Smooth muscle cell (in vitro differentiated cells): ENCODE measurements at regions not wholly inside any gene's neighbourhood (a gene's known extent, or its start where the extent isn't known, plus 50 kb on each side); places are given as distances from the start of the nearest gene placed in this dataset.
"Not testable (repeated sequence)": the region's sequence is repeated elsewhere in the genome, so short reads cannot be mapped to it uniquely, and the experiment has no call there.

Experiments used
- DNase-seq: peaks from one replicate; lab custom pipeline; 2025; ENCODE audit not compliant: unreplicated experiment; lab: John Stamatoyannopoulos, UW
- H2AFZ ChIP-seq: fragments of 200-600 bp; sonication (generic); 2 replicates; pipeline ENCODE4 v1.6.0; 2016; ENCODE audit warnings: antibody characterized with exemption, low read depth, mild to moderate bottlenecking
- H3F3A ChIP-seq: fragments of 200-600 bp; sonication (generic); 2 replicates; pipeline ENCODE4 v1.6.0; 2017; ENCODE audit warnings: antibody characterized with exemption, low read depth
- H3K27ac ChIP-seq: fragments of 200-600 bp; sonication (generic); 2 replicates; pipeline ENCODE4 v1.5.1; 2016; ENCODE audit warnings: low read depth, mild to moderate bottlenecking
- H3K27me3 ChIP-seq: fragments of 200-600 bp; sonication (generic); 2 replicates; pipeline ENCODE4 v1.6.1; 2016; ENCODE audit warnings: low read depth, mild to moderate bottlenecking
- H3K36me3 ChIP-seq: fragments of 200-600 bp; sonication (generic); 2 replicates; pipeline ENCODE4 v1.5.1; 2016; ENCODE audit warnings: low read depth
- H3K4me1 ChIP-seq: fragments of 200-600 bp; sonication (generic); 2 replicates; pipeline ENCODE4 v1.5.1; 2016; ENCODE audit warnings: low read depth
- H3K4me2 ChIP-seq: fragments of 200-600 bp; sonication (generic); 2 replicates; pipeline ENCODE4 v1.6.0; 2016; ENCODE audit warnings: mild to moderate bottlenecking
- H3K4me3 ChIP-seq: fragments of 200-600 bp; sonication (generic); 2 replicates; pipeline ENCODE4 v1.5.1; 2016; ENCODE audit warnings: mild to moderate bottlenecking
- H3K79me2 ChIP-seq: fragments of 200-600 bp; sonication (generic); 2 replicates; pipeline ENCODE4 v1.6.0; 2016; ENCODE audit warnings: low read depth, mild to moderate bottlenecking
- H3K9ac ChIP-seq: fragments of 200-600 bp; sonication (generic); 2 replicates; pipeline ENCODE4 v1.6.0; 2016; ENCODE audit warnings: low read depth
- H3K9me3 ChIP-seq: fragments of 200-600 bp; sonication (generic); replicated peaks from 2 replicates; pipeline ENCODE4 v1.5.1; 2016; ENCODE audit warnings: low read depth
- H4K20me1 ChIP-seq: fragments of 200-600 bp; sonication (generic); 2 replicates; pipeline ENCODE4 v1.6.0; 2016; ENCODE audit warnings: low read depth
- WGBS: methylation state at CpG from one replicate; pipeline ENCODE4 v1.1.7; 2016; ENCODE audit warnings: low lambda C conversion rate; 5-methylcytosine and 5-hydroxymethylcytosine counted together
- TF ChIP-seq, protein P1 (sequence below): fragments of 200-600 bp; sonication (generic); IDR thresholded peaks from 2 replicates; pipeline ENCODE4 v1.5.1; 2017; ENCODE audit warnings: borderline replicate concordance, mild to moderate bottlenecking, antibody characterized with exemption; ENCODE audit not compliant: insufficient read depth, poor library complexity, severe bottlenecking

DNA sequence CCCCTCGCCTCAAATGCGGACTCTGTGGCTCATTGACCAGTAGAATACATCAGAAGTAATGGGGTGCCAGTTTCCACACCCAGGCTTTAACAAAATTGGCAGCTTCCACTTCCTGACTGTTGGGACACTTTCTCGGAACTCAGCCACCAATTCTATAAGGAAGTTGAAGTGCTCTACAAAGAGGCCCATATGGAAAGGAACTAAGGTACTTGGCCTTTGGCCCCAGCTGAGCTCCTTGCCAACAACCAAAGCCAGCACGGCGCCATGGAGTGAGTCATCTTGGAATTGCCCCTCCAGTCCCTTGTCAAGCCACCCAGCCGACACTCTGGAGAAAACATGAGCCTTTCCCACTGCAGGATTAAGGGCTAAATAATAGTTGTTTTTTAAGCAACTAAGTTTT lies 262.2 kb upstream of the INTU start:
- WGBS, result 82% methylated on average over 6 of the region's 6 CpGs
- TF ChIP-seq, protein P1, sequence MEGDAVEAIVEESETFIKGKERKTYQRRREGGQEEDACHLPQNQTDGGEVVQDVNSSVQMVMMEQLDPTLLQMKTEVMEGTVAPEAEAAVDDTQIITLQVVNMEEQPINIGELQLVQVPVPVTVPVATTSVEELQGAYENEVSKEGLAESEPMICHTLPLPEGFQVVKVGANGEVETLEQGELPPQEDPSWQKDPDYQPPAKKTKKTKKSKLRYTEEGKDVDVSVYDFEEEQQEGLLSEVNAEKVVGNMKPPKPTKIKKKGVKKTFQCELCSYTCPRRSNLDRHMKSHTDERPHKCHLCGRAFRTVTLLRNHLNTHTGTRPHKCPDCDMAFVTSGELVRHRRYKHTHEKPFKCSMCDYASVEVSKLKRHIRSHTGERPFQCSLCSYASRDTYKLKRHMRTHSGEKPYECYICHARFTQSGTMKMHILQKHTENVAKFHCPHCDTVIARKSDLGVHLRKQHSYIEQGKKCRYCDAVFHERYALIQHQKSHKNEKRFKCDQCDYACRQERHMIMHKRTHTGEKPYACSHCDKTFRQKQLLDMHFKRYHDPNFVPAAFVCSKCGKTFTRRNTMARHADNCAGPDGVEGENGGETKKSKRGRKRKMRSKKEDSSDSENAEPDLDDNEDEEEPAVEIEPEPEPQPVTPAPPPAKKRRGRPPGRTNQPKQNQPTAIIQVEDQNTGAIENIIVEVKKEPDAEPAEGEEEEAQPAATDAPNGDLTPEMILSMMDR, result no peak
- no peaks in the 10 kb centered on the region for H3K79me2 ChIP-seq
- H3K9me3 ChIP-seq, result no peaks in the 10 kb centered on the region
- no peak overlapping the region for H3K4me2 ChIP-seq
- H4K20me1 ChIP-seq, result no peaks in the 10 kb centered on the region
- H3K4me3 ChIP-seq, result no peak overlapping the region
- H3K27ac ChIP-seq, result no peak overlapping the region
- no peaks in the 10 kb centered on the region for H3F3A ChIP-seq
- no peak overlapping the region for H3K9ac ChIP-seq
- DNase-seq, result no peak
- H2AFZ ChIP-seq, result no peak overlapping the region
- H3K27me3 ChIP-seq, result no peaks in the 10 kb centered on the region
- H3K4me1 ChIP-seq, result no peaks in the 10 kb centered on the region
- no peaks in the 10 kb centered on the region for H3K36me3 ChIP-seq

DNA sequence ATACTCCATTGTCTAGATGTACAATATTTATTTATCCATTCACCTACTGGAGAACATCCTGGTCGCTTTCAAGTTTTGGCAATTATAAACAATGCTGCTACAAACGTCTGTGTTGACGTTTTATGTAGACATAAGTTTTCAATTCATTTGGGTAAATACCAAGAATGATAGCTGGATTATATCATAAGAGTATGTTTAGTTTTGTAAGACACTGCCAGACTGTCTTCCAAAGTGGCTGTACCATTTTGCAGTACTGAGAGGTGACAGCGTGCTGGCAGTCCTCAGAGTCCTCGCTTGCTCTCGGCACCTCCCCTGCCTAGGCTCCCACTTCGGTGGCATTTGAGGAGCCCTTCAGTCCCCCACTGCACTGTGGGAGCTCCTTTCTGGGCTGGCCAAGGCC lies 253.3 kb upstream of the INTU start:
- Histone ChIP-seq H4K20me1 (no peaks in the 10 kb centered on the region), H3K27me3 (no peaks in the 10 kb centered on the region), H2AFZ (no peak overlapping the region), H3K4me2 (no peak overlapping the region), H3K27ac (no peak overlapping the region), H3K4me3 (no peak overlapping the region), H3K4me1 (no peaks in the 10 kb centered on the region), H3K36me3 (no peaks in the 10 kb centered on the region), H3F3A (no peaks in the 10 kb centered on the region), H3K79me2 (no peaks in the 10 kb centered on the region), H3K9ac (no peak overlapping the region), H3K9me3 (no peaks in the 10 kb centered on the region)
- no peak for DNase-seq
- 87% methylated on average over 7 of the region's 7 CpGs for WGBS
- TF ChIP-seq, protein P1, result no peak

DNA sequence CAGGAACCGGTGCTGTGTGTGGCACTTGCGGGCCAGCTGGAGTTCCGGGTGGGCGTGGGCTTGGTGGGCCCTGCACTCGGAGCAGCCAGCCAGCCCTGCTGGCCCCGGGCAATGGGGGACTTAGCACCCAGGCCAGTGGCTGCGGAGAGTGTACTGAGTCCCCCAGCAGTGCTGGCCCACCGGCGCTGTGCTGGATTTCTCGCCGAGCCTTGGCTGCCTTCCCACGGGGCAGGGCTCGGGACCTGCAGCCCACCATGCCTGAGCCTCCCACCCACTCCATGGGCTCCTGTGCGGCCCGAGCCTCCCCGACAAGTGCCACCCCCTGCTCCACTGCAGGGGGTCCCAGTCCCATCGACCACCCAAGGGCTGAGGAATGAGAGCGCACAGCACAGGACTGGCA lies 252.8 kb upstream of the INTU start:
- H2AFZ ChIP-seq, H4K20me1 ChIP-seq, H3K79me2 ChIP-seq, H3K9ac ChIP-seq, H3K9me3 ChIP-seq, H3K4me1 ChIP-seq, H3K27ac ChIP-seq, H3K4me2 ChIP-seq, DNase-seq, H3F3A ChIP-seq, H3K27me3 ChIP-seq, H3K4me3 ChIP-seq, H3K36me3 ChIP-seq: not testable (repeated sequence)
- WGBS, result 83% methylated on average over 18 of the region's 18 CpGs

DNA sequence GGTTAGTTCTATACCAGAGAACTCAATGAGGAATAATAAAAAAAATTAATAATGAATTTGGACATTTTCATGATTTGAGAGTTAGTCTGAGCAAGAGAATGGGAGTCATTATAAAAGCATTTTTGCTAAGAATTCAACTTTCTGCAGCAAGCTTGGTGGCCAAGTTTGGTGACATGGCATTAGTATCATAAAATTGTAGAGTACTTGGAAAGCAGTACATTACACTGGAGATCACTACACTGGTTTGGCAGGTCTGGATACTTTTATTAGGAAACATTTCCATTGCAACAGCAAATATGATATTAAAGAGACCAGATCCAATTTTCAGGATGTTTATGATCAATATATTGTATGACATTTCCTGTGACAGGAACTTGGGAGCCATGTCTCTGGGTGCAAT lies 249.1 kb upstream of the INTU start:
- H4K20me1 ChIP-seq, result no peaks in the 10 kb centered on the region
- H3K36me3 ChIP-seq, result no peaks in the 10 kb centered on the region
- H3K9ac ChIP-seq, result no peak overlapping the region
- TF ChIP-seq, protein P1, result no peak
- H3K27me3 ChIP-seq, result no peaks in the 10 kb centered on the region
- no peak overlapping the region for H2AFZ ChIP-seq
- no peak overlapping the region for H3K27ac ChIP-seq
- DNase-seq, result no peak
- no peaks in the 10 kb centered on the region for H3K4me1 ChIP-seq
- H3K4me3 ChIP-seq, result no peak overlapping the region
- no peak overlapping the region for H3K4me2 ChIP-seq
- H3F3A ChIP-seq, result no peaks in the 10 kb centered on the region
- H3K79me2 ChIP-seq, result no peaks in the 10 kb centered on the region
- no peaks in the 10 kb centered on the region for H3K9me3 ChIP-seq
